SK-N-SH (cell line): ENCODE measurements at regions not wholly inside any gene's neighbourhood (a gene's known extent, or its start where the extent isn't known, plus 50 kb on each side); places are given as distances from the start of the nearest gene placed in this dataset.

Source experiments
- CHD2 ChIP-seq: fragments of 150-350 bp; IDR thresholded peaks from 2 replicates; pipeline ENCODE4 v1.6.1; 2018; ENCODE audit warnings: low read length; ENCODE audit not compliant: partially characterized antibody
- CTCF ChIP-seq: fragments of 200-600 bp; sonication (generic); IDR thresholded peaks from 2 replicates; pipeline ENCODE4 v1.6.1; 2017; ENCODE audit warnings: antibody characterized with exemption, mild to moderate bottlenecking, moderate library complexity
- EP300 ChIP-seq, 2 experiments: IDR thresholded peaks; 2 replicates each; pipeline versions ENCODE4 v1.4.0 to v1.6.1; 2012; ENCODE audit warnings: borderline replicate concordance in 1 of 2, low read depth in 1 of 2, low read length in 1 of 2
- EZH2phosphoT487 ChIP-seq: fragments of 200-600 bp; sonication (generic); IDR thresholded peaks from 2 replicates; pipeline ENCODE4 v1.6.1; 2017; ENCODE audit warnings: low read depth, mixed run types, mild to moderate bottlenecking, antibody characterized with exemption, moderate library complexity, borderline replicate concordance
- JUND ChIP-seq: IDR thresholded peaks from 2 replicates; pipeline ENCODE4 v1.4.0; 2012
- MAX ChIP-seq: IDR thresholded peaks from 2 replicates; pipeline ENCODE4 v1.4.0; 2012; ENCODE audit warnings: low read depth
- RFX5 ChIP-seq: IDR thresholded peaks from 2 replicates; pipeline ENCODE4 v1.6.1; 2012; ENCODE audit warnings: mild to moderate bottlenecking, improper control_type of control experiment, low read length
- SIN3A ChIP-seq: IDR thresholded peaks from 2 replicates; pipeline ENCODE4 v1.6.1; 2012; ENCODE audit warnings: low read depth, mild to moderate bottlenecking, low read length, moderate library complexity, borderline replicate concordance
- TAF1 ChIP-seq: IDR thresholded peaks from 2 replicates; pipeline ENCODE4 v1.6.1; 2012; ENCODE audit warnings: low read depth, mild to moderate bottlenecking, low read length, moderate library complexity, borderline replicate concordance
- YY1 ChIP-seq: IDR thresholded peaks from 2 replicates; pipeline ENCODE4 v1.4.0; 2012; ENCODE audit warnings: low read depth, mild to moderate bottlenecking

GRCh38 chr4:17400686-17401085, 111.2 kb downstream of the QDPR start:
- TF ChIP-seq CTCF (no peak), TAF1 (no peak), YY1 (no peak), JUND (no peak), RFX5 (no peak), EP300 (IDR thresholded peaks at IDR 0.05; ENCODE audit: borderline replicate concordance in 1 of 2, low read depth in 1 of 2, low read length in 1 of 2) (no peak), MAX (no peak), SIN3A (no peak), CHD2 (no peak), EZH2phosphoT487 (no peak)
